D721Med (cell line): ENCODE measurements at regions not wholly inside any gene's neighbourhood (a gene's known extent, or its start where the extent isn't known, plus 50 kb on each side); places are given as distances from the start of the nearest gene placed in this dataset.

Experiments
- DNase-seq: peaks from one replicate; pipeline ENCODE4 v3.0.0; 2011; ENCODE audit warnings: low spot score; ENCODE audit not compliant: insufficient read length
- FAIRE-seq: peaks from 2 replicates; lab custom pipeline; 2011; peaks lifted over from hg19 to GRCh38; lab: Jason Lieb, UNC
- TF ChIP-seq, protein P1 (sequence below): IDR thresholded peaks from 2 replicates; pipeline ENCODE4 v1.5.1; 2012; ENCODE audit warnings: mild to moderate bottlenecking, control low read depth; ENCODE audit not compliant: insufficient read depth; ENCODE audit errors: missing control alignments

DNA sequence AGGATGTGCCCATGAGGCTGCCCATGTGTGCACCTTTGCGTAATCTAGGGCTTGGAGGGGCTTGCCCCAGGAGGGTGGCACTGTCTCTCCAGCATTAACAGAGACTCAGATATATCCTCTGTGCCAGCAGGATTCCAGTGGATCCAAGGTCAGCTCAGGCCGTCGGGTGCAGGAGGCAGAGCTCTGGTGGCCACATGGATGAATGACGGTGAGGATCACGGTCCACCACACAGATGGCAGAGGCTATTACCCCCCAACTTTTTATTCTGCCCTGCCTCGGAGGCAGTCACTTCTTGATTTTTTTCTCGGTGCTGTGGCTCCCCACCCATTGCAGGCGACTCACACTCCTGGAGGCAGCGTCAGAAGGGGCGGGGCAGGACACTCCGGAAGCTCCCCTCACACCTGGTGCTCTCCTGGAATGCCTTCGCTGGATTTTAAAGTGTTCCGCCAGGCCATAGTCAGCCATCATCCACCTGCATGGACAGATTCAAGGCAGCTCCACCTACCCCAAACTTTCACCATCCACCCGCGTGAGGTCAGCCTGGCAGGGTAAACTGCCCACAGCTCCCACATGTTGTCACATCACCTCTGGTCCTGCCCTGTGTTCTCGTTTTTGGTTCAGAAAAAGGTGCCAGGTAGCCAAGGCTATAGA lies 602.9 kb upstream of the RAB6C start:
- no peak for DNase-seq
- TF ChIP-seq, protein P1, sequence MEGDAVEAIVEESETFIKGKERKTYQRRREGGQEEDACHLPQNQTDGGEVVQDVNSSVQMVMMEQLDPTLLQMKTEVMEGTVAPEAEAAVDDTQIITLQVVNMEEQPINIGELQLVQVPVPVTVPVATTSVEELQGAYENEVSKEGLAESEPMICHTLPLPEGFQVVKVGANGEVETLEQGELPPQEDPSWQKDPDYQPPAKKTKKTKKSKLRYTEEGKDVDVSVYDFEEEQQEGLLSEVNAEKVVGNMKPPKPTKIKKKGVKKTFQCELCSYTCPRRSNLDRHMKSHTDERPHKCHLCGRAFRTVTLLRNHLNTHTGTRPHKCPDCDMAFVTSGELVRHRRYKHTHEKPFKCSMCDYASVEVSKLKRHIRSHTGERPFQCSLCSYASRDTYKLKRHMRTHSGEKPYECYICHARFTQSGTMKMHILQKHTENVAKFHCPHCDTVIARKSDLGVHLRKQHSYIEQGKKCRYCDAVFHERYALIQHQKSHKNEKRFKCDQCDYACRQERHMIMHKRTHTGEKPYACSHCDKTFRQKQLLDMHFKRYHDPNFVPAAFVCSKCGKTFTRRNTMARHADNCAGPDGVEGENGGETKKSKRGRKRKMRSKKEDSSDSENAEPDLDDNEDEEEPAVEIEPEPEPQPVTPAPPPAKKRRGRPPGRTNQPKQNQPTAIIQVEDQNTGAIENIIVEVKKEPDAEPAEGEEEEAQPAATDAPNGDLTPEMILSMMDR = no peak
- FAIRE-seq = no peak

DNA sequence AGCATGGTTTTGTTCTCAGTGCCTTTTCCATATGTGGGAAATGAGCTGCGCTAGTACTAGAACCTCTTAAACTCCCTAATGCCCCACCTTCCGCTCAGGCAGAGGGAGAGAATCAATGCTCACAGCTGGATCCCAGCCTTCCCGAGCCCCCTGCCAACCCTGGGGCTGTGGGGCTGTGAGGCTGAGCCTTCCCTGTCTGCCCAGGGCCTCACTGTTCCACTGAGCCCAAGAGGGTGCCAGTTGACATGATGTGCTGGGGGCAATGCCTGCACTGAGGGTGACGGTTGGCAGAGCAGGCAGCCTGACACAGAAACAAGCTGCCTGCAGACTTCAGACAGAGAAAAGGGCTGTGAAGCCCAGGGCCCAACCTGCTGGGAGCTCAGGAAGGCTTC lies 602.4 kb upstream of the RAB6C start:
- no peak for DNase-seq
- TF ChIP-seq, protein P1 = no peak

DNA sequence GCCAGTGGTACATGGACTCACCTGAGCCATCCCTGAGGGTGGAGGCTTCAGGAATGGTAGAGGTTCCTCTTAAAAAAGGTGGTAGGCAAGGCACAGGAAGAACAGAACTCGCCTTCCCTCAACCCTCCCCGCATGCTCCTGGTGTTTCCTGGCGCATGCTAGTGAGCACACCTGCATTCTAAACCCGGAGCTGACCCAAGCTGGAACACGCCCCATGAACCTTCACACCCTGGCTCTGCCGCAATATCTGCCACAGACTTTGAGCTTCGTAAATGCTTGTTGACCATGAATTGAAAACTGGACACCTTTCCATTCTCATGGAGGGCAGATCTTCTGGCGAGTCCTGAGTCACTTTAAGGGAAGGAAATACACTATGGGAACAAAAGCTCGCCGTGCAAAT lies 601.3 kb upstream of the RAB6C start:
- TF ChIP-seq, protein P1 = no peak
- DNase-seq (no peak), FAIRE-seq (no peak)

More for the DNA sequence above, 602.4 kb upstream of the RAB6C start:
- FAIRE-seq = no peak

DNA sequence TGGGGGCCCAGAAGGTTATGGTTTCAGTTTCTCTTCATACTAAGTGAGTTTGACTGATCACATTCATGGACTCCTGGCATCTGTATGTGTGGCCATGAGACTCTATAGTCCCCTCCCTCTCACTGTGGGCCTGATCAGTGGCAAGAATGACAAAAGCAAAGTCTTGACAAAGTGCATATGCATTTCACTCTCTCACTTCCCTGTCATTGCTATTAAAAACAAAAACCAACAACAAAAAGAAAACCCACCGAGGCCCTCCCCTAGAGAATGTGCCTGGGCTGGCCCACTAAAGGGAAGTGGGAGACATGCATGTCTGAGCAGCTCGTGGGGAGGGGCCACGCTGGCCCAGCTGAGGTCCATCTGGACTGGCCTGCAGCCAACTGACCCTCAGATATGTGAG lies 600.1 kb upstream of the RAB6C start:
- TF ChIP-seq, protein P1 = no peak
- no peak for DNase-seq
- no peak for FAIRE-seq

DNA sequence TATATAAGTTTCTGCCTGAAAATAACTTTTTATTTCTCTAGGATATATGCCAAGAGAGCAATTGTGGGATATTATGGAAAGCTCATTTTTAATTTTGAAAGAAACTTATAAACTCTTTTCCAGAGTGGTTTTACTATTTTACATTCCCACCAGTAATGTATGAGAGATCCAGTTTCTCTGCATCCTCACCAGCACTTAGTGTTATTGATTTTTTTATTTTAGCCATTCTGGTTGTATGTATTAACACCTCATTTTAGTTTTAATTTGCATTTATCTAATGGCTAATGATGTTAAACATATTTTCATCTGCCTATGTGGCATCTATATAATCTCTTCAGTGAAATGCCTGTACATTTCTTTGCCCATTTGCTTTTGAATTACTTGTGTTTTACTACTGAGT lies 597.7 kb upstream of the RAB6C start:
- DNase-seq = no peak
- TF ChIP-seq, protein P1 = no peak
- FAIRE-seq = no peak

DNA sequence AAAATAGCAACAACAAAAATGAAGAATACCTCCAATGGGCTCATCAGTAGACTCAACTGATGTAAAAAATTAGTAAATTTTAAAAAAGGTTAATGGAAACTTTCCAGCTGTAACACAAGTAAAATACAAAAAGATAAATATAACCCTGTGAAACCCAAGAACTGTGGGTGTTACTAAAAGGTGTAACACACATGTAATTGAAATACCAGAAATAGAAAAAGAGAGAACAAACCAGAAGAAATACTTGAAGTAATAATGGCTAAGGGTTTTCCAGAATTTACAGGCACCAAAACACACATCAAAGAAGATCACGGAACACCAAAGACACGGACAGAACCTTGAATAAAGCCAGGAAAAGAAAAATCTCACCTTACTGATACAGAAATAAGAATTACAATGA lies 590.6 kb upstream of the RAB6C start:
- TF ChIP-seq, protein P1 = no peak
- FAIRE-seq = no peak
- no peak for DNase-seq

DNA sequence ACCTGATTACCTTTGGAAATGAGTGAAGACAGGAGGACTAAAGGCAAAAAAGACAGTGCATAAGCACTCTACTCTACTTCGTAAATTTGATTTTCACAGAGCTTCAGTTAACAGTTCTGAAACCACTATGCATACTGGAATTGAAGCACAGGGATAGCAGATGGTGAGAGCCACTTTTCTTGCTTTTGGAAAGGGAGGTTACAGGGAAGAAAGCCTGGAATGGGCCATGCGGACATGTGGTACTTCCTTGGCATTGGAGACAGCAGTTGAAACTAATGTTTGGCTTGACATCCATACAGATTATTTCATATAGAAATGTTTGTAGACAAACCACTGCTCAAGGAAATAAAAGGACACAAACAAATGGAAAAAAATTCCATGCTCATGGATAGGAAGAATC lies 585.6 kb upstream of the RAB6C start:
- TF ChIP-seq, protein P1 = no peak
- DNase-seq (no peak), FAIRE-seq (no peak)
